Left hindlimb (tissue), 1 donor: ENCODE measurements at regions not wholly inside any gene's neighbourhood (a gene's known extent, or its start where the extent isn't known, plus 50 kb on each side); places are given as distances from the start of the nearest gene placed in this dataset.

ENCODE experiments used
- DNase-seq: peaks from one replicate; pipeline ENCODE4 v3.0.0-alpha.2; 2018

DNA sequence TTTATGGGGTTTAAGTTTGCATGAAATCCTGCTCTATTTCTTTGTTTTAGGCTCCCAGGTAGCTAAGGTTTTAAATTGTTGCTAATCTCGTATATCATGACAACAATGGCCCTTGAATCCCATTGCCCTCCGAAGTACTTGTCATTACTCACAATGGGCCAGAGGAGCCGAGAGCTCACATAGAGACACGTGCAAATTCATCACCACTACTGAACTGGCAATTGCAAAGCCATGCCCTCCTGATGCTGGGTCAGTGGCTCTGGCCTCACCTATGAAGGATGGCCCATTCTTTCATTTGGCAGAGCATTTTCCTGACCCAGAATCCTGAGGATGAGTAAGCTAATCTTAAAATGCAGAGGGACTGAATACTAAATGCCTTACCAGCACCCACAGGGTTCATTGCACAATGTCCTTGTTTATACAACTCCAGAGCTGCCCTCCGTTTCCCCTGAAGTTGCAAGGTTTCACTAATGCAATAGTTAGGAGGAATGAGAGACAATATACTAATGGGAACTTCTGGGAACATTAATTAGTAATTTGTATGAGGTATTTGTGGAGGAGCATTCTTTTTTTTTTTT is 71.6 kb upstream of the GAREM1 start:
- DNase-seq = no peak

DNA sequence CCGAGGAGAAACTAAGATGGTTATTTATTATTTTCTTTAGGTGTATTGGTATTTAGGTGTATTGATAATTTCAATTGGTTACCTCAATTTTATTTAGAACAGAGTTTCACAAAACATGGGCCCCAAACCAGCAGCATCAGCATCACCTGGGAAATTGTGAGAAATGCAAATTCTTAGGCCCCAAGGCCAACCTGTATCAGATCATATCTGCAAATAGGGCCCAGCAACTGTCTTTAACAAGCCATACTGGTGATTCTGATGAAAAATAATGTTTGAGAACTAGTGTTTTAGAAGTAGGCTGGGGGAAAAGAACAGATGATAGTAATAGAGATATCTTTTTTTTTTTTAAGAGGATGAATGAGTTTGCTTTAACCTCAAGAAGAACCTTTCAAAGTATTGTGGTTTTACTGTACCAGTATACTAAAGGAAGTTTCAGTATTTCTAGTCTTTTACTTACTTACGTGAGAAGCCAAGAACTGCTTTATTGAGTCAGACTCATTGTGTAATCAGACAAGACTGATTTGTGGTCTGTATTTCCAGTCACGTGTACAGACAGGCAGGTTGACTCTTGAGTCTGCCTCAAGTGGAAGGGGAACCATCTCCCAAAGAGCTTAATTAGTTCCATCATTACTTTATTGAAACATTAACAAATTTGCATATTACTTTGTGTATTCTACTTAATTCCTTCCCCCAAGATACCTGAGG is 60.4 kb upstream of the GAREM1 start:
- no peak for DNase-seq

DNA sequence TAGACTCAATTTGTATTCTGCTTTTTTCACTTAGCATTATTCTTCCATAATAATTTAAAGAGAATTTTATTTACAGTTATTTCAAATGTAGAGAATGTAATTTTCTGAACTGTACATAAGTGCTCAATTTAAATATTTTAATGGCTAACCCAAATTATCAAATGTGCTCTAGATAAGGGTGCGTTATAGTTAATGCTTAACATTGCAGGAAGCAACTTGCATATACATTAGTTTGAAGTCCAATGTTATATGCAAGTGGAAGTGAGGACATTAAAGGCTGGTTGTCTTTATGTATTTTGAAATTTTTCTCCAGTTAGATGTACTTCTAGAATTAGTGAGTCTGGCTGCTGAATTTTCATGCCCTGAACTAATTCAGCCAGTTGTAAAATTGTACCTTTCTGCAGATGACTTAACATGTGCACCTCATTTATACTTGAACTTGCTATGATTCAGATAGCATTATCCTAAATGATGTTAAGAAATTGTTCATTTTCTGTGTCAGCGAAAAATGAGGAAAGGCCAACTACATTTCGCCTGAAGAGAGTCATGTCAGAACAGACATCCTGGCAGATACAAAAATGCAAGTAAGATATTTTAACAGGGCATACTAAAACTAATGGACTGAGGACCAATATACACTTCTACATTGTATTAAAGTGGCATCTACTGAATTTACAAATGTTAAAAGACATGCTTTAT is 59.2 kb upstream of the GAREM1 start:
- no peak for DNase-seq

DNA sequence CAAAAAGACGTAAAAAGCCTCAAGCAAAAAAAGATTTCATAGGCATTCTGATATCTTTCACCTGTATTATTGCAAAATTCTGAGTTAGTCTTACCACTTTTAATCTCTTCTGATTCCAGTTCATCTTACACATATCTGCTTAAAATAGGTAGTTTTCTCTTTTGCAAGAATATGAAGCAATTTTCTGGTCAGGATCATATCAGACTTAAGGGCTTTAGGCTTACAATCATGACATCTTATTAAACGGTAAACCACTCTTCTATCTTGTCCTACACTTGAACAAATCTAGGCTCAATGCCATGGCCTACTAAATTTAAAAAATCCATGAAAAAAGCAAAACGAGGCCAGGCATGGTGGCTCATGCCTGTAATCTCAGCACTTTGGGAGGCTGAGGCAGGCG is 50.1 kb upstream of the GAREM1 start:
- no peak for DNase-seq
